Osteocyte (in vitro differentiated cells): ENCODE measurements at regions not wholly inside any gene's neighbourhood (a gene's known extent, or its start where the extent isn't known, plus 50 kb on each side); places are given as distances from the start of the nearest gene placed in this dataset.
A peak's percentile ranks its signal among the peaks of the same experiment; 100 is the strongest.

ENCODE experiments used
- DNase-seq: peaks from one replicate; pipeline ENCODE4 v3.0.0; 2021; ENCODE audit warnings: mixed read lengths; ENCODE audit not compliant: unreplicated experiment; ENCODE audit errors: extremely low spot score
- H3K27ac Mint-ChIP-seq: one replicate; pipeline ENCODE4 v1.8.0; 2021; ENCODE audit warnings: mild to moderate bottlenecking, mixed read lengths; ENCODE audit not compliant: unreplicated experiment
- H3K27me3 Mint-ChIP-seq: one replicate; pipeline ENCODE4 v1.8.0; 2021; ENCODE audit warnings: mixed read lengths; ENCODE audit not compliant: unreplicated experiment
- H3K36me3 Mint-ChIP-seq: one replicate; pipeline ENCODE4 v1.8.0; 2021; ENCODE audit warnings: mixed read lengths; ENCODE audit not compliant: unreplicated experiment
- H3K4me1 Mint-ChIP-seq: one replicate; pipeline ENCODE4 v1.8.0; 2021; ENCODE audit warnings: mixed read lengths; ENCODE audit not compliant: unreplicated experiment
- H3K4me3 Mint-ChIP-seq: one replicate; pipeline ENCODE4 v1.8.0; 2021; ENCODE audit warnings: mild to moderate bottlenecking, moderate library complexity, mixed read lengths; ENCODE audit not compliant: unreplicated experiment
- H3K9me3 Mint-ChIP-seq: one replicate; pipeline ENCODE4 v1.8.0; 2021; ENCODE audit warnings: mixed read lengths; ENCODE audit not compliant: unreplicated experiment
- TF ChIP-seq, protein P1 (sequence below): fragments of 200-600 bp; sonication (generic); IDR thresholded peaks from 2 replicates; pipeline ENCODE4 v1.5.0; 2021; ENCODE audit warnings: antibody characterized with exemption, mild to moderate bottlenecking, moderate library complexity

DNA sequence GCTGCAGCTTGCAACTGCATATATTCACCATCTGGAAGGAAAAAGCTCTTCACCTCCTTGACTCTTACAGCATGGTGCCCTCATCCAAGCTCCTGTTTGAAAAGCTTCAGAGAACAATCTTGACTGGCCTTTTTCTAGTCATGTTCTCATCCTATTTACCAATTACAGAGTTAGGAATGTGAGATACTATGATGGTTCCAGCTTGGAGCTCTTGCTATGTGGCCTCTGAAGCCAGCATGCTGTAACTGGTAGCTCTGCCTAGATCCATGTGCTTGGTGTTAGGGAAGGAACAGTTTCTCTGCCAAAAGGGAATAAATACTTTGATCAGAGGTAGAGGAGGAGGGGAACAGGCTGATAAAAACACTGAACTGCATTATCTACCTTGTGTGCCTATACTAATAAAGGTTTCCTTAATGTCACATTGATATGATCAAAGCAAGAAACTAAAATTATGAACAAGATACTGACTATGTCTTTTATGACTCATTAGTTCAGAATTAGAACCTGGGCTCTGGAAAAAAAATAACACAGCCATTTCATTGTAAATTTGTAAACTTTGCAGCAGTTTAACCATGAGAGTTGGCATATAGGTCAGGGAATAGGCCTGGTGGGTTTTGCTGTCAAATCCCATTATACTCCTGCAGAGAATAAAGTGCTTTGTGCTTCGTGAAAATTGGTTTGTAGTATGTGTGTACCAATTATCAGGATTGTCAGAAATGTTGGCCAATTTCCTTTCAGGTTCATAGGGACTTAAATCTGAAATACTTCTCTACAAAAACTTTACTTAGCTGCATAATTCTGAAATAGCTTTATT, 92.7 kb downstream of the LEPR start:
- Mint-ChIP-seq H3K4me3 (no peak overlapping the region), H3K36me3 (no peaks in the 10 kb centered on the region), H3K27me3 (no peaks in the 10 kb centered on the region), H3K27ac (no peak overlapping the region), H3K4me1 (peaks cover 54% of the 10 kb centered on the region), H3K9me3 (no peaks in the 10 kb centered on the region)
- no peak for DNase-seq
- TF ChIP-seq, protein P1, sequence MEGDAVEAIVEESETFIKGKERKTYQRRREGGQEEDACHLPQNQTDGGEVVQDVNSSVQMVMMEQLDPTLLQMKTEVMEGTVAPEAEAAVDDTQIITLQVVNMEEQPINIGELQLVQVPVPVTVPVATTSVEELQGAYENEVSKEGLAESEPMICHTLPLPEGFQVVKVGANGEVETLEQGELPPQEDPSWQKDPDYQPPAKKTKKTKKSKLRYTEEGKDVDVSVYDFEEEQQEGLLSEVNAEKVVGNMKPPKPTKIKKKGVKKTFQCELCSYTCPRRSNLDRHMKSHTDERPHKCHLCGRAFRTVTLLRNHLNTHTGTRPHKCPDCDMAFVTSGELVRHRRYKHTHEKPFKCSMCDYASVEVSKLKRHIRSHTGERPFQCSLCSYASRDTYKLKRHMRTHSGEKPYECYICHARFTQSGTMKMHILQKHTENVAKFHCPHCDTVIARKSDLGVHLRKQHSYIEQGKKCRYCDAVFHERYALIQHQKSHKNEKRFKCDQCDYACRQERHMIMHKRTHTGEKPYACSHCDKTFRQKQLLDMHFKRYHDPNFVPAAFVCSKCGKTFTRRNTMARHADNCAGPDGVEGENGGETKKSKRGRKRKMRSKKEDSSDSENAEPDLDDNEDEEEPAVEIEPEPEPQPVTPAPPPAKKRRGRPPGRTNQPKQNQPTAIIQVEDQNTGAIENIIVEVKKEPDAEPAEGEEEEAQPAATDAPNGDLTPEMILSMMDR, result no peak

DNA sequence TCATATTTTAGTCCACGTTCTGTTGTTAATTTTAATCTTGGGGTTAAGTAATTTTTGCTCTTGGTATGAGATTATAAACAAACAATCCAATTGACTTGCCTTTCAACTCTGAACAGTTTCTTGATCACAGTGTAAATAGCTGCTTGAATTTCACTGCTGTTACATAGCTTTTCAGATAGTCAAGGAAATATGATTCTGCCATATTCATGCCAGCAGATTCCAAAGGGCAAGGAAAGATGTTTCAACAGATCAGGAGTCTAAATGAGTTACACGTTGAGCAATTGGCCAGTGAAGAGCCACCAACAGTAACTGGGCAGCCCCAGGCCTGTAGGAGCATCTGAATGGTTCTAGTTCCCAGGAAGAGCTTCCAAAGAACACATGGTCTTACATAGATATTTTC, 93.6 kb downstream of the LEPR start:
- Mint-ChIP-seq H3K27ac (peak overlapping the region; percentile 39), H3K9me3 (no peaks in the 10 kb centered on the region), H3K36me3 (no peaks in the 10 kb centered on the region), H3K27me3 (no peaks in the 10 kb centered on the region), H3K4me3 (no peak overlapping the region), H3K4me1 (peaks cover 53% of the 10 kb centered on the region)
- TF ChIP-seq, protein P1, result no peak
- DNase-seq, result no peak

DNA sequence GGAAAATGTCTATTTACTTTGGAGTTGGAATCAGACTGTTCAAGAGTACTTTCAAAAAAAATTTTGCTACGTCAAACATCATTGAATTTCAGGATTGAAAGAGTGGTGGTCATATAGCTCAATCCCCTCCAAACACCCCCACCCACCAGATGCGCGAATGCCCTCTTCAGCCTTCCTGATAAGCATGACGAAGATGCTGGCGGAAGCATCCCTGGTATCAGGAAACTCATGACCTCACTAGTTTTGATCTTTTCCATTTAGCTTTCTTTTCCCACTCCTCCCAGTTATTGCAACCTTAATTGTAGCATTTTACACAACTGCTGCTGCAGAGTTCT, 104.4 kb downstream of the LEPR start:
- Mint-ChIP-seq H3K4me1 (peaks cover 26% of the 10 kb centered on the region), H3K27ac (no peak overlapping the region), H3K9me3 (no peaks in the 10 kb centered on the region), H3K4me3 (peak overlapping the region; percentile 70), H3K36me3 (no peaks in the 10 kb centered on the region), H3K27me3 (peaks cover 19% of the 10 kb centered on the region)
- DNase-seq, result no peak
- TF ChIP-seq, protein P1, result no peak

DNA sequence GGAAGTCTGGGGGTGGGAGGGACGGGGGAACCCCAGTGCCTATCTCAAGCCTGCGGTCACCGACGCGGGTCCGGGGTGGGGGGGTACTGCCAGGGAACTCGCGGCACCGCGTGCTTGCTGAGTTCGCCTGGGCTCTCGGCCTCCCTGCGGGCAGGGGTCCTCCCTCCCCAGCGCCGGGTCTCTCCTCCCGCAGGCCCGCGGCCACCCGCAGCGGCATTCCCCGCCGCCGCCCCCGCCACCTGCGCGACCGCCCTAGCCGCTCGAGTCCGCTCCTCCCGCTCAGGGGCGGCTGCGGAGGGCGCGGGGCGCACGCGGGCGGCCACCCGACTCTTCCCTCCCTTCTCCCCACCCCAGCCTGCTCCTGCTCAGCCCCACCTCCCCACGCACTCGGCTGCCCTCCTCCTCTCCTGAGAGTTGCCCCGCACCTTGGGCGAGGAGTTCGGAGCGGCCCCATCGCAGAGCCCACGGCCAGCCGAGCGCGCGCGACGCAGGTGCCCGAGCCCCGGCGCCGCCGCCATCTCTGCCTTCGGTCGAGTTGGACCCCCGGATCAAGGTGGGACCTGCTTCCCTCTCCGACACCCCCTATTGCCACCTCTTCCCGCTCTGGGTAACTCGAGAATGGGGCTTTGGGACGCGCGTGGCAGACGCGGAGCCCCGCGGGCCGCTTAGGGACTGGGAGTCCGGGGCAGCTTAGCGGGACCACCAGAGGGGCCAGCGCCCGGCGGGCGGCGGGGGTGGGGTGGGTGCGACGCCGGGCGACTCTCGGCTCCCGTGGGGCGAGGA, 105.0 kb downstream of the LEPR start:
- no peak for DNase-seq
- TF ChIP-seq, protein P1, result no peak
- no peaks in the 10 kb centered on the region for H3K36me3 Mint-ChIP-seq
- H3K27ac Mint-ChIP-seq, result no peak overlapping the region
- H3K4me1 Mint-ChIP-seq, result peaks cover 26% of the 10 kb centered on the region
- H3K27me3 Mint-ChIP-seq, result peaks cover 19% of the 10 kb centered on the region
- peak overlapping the region; percentile 71 for H3K4me3 Mint-ChIP-seq
- H3K9me3 Mint-ChIP-seq, result no peaks in the 10 kb centered on the region

DNA sequence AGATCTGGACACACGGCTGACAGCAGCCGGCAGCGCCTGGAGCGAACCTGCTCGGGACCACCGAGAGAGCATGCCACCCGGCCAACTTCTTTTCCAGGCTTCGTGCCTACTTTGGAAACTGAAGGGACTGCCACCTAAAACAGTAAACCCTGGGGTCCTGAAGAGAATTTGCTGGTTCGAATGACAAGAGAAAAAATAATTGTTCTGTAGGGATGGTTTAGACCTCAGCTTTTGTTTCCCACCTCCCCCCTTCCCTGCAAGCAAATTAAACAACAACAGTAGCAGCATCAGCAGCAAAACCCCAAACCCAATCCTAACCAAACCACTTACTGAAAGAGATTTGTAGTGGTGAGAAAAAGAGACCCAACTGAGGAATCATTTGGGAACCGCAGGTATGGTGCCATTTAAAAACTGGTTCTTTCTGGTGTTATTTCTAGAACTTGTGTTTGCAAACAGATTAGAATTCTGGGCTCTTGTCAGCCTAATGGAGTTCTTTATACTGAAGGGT, 105.6 kb downstream of the LEPR start:
- Mint-ChIP-seq H3K27ac (no peak overlapping the region), H3K4me1 (peaks cover 26% of the 10 kb centered on the region), H3K27me3 (peaks cover 19% of the 10 kb centered on the region), H3K9me3 (no peaks in the 10 kb centered on the region), H3K4me3 (peak overlapping the region; percentile 71), H3K36me3 (peaks cover 3% of the 10 kb centered on the region)
- TF ChIP-seq, protein P1, result no peak
- DNase-seq, result no peak
